Fibroblast of the conjunctiva (primary cell): ENCODE measurements at regions not wholly inside any gene's neighbourhood (a gene's known extent, or its start where the extent isn't known, plus 50 kb on each side); places are given as distances from the start of the nearest gene placed in this dataset.

Experiments used
- DNase-seq: peaks from one replicate; pipeline ENCODE4 v3.0.0-alpha.2; 2010; ENCODE audit warnings: low read depth

GRCh38 chr5:14983666-14984441, 112.3 kb upstream of the ANKH start:
- no peak for DNase-seq

- no peak for DNase-seq
Observed at GRCh38 chr5:14980698-14981097, 109.1 kb upstream of the ANKH start.

- DNase-seq, result no peak
Observed at GRCh38 chr5:14977058-14977685, 105.6 kb upstream of the ANKH start.

GRCh38 chr5:14976486-14976885, 104.9 kb upstream of the ANKH start:
- DNase-seq, result no peak

- DNase-seq, result no peak
Observed at GRCh38 chr5:14971873-14972272, 100.3 kb upstream of the ANKH start.

GRCh38 chr5:14968796-14969195, 97.2 kb upstream of the ANKH start:
- DNase-seq, result no peak

GRCh38 chr5:14967166-14967565, 95.6 kb upstream of the ANKH start:
- DNase-seq, result no peak

GRCh38 chr5:14965815-14966214, 94.2 kb upstream of the ANKH start:
- no peak for DNase-seq

- DNase-seq, result no peak
Observed at GRCh38 chr5:14962604-14963003, 91.0 kb upstream of the ANKH start.

- no peak for DNase-seq
Observed at GRCh38 chr5:14960120-14960462, 88.5 kb upstream of the ANKH start.

GRCh38 chr5:14959399-14960119, 88.0 kb upstream of the ANKH start:
- DNase-seq, result no peak

GRCh38 chr5:14958188-14958587, 86.6 kb upstream of the ANKH start:
- no peak for DNase-seq

GRCh38 chr5:14956423-14957046, 85.0 kb upstream of the ANKH start:
- no peak for DNase-seq

GRCh38 chr5:14954616-14955343, 83.2 kb upstream of the ANKH start:
- no peak for DNase-seq

GRCh38 chr5:14954216-14954615, 82.6 kb upstream of the ANKH start:
- no peak for DNase-seq

GRCh38 chr5:14953075-14953607, 81.6 kb upstream of the ANKH start:
- no peak for DNase-seq

GRCh38 chr5:14948383-14948782, 76.8 kb upstream of the ANKH start:
- no peak for DNase-seq

- no peak for DNase-seq
Observed at GRCh38 chr5:14946815-14947620, 75.4 kb upstream of the ANKH start.

- DNase-seq, result no peak
Observed at GRCh38 chr5:14945450-14945849, 73.9 kb upstream of the ANKH start.

GRCh38 chr5:14944996-14945395, 73.4 kb upstream of the ANKH start:
- no peak for DNase-seq

GRCh38 chr5:14944350-14944739, 72.8 kb upstream of the ANKH start:
- no peak for DNase-seq
